ENCODE measurements at regions not wholly inside any gene's neighbourhood (a gene's known extent, or its start where the extent isn't known, plus 50 kb on each side); places are given as distances from the start of the nearest gene placed in this dataset.

- ChIA-PET POLR2A (no interaction called here), CTCF (interaction anchor here (0.6 kb wide), 1 partner anchor 76 kb away, joined by 4 read pairs; no protein-coding TSS in a partner anchor)
- no peak overlapping the region for H3K27ac ChIP-seq (ENCODE audit: extremely low read depth, low read depth, low read length)
- H3K36me3 ChIP-seq (ENCODE audit: control insufficient read depth in 2 of 2, insufficient read depth in 1 of 2, low read length in 2 of 2): no peaks in the 10 kb centered on the region
- no peak for TF ChIP-seq WT1 (tag by site-specific recombination; IDR thresholded peaks at IDR 0.05)
- no peak for TF ChIP-seq SP7 (tag by site-specific recombination; IDR thresholded peaks at IDR 0.05)
- TF ChIP-seq ZNF776 (tag by site-specific recombination; IDR thresholded peaks at IDR 0.05; ENCODE audit: borderline replicate concordance): no peak
- TF ChIP-seq ZNF37A (tag by site-specific recombination; IDR thresholded peaks at IDR 0.05): no peak
- TF ChIP-seq SP2 (tag by site-specific recombination; IDR thresholded peaks at IDR 0.05): no peak
- no peak for TF ChIP-seq ZNF473 (tag by site-specific recombination; IDR thresholded peaks at IDR 0.05)
- TF ChIP-seq ZNF398 (tag by site-specific recombination; IDR thresholded peaks at IDR 0.05): no peak
- TF ChIP-seq ZNF239 (tag by site-specific recombination; IDR thresholded peaks at IDR 0.05): no peak
- TF ChIP-seq TSHZ1 (tag by site-specific recombination; IDR thresholded peaks at IDR 0.05; ENCODE audit: borderline replicate concordance): no peak
- no peak for TF ChIP-seq ZFP3 (tag by site-specific recombination; IDR thresholded peaks at IDR 0.05; ENCODE audit: low read depth)
- no peak for TF ChIP-seq GLI4 (tag by site-specific recombination; IDR thresholded peaks at IDR 0.05)
- TF ChIP-seq, protein P1, sequence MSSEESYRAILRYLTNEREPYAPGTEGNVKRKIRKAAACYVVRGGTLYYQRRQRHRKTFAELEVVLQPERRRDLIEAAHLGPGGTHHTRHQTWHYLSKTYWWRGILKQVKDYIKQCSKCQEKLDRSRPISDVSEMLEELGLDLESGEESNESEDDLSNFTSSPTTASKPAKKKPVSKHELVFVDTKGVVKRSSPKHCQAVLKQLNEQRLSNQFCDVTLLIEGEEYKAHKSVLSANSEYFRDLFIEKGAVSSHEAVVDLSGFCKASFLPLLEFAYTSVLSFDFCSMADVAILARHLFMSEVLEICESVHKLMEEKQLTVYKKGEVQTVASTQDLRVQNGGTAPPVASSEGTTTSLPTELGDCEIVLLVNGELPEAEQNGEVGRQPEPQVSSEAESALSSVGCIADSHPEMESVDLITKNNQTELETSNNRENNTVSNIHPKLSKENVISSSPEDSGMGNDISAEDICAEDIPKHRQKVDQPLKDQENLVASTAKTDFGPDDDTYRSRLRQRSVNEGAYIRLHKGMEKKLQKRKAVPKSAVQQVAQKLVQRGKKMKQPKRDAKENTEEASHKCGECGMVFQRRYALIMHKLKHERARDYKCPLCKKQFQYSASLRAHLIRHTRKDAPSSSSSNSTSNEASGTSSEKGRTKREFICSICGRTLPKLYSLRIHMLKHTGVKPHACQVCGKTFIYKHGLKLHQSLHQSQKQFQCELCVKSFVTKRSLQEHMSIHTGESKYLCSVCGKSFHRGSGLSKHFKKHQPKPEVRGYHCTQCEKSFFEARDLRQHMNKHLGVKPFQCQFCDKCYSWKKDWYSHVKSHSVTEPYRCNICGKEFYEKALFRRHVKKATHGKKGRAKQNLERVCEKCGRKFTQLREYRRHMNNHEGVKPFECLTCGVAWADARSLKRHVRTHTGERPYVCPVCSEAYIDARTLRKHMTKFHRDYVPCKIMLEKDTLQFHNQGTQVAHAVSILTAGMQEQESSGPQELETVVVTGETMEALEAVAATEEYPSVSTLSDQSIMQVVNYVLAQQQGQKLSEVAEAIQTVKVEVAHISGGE (tag by site-specific recombination; conservative IDR thresholded peaks at IDR 0.05; ENCODE audit: low read depth): no peak
- TF ChIP-seq ZNF146 (tag by site-specific recombination; IDR thresholded peaks at IDR 0.05): no peak
- TF ChIP-seq ZNF48 (tag by site-specific recombination; IDR thresholded peaks at IDR 0.05): no peak
- no peak for TF ChIP-seq ZNF555 (tag by site-specific recombination; conservative IDR thresholded peaks at IDR 0.05)
- TF ChIP-seq ZNF202 (tag by site-specific recombination; IDR thresholded peaks at IDR 0.05; ENCODE audit: borderline replicate concordance): no peak
- TF ChIP-seq ZNF416 (tag by site-specific recombination; IDR thresholded peaks at IDR 0.05): no peak
- no peak for TF ChIP-seq ZNF658 (tag by site-specific recombination; IDR thresholded peaks at IDR 0.05)
- no peak for TF ChIP-seq ZNF830 (tag by site-specific recombination; IDR thresholded peaks at IDR 0.05; ENCODE audit: low read depth)
- TF ChIP-seq ZNF426 (tag by site-specific recombination; IDR thresholded peaks at IDR 0.05): no peak
- H3K4me3 ChIP-seq (ENCODE audit: low read depth, low read length): no peak overlapping the region
- H3K9me3 ChIP-seq (ENCODE audit: control insufficient read depth, insufficient read depth, low read depth, low read length): no peaks in the 10 kb centered on the region
- H3K4me1 ChIP-seq (ENCODE audit: control insufficient read depth, insufficient read depth, low read length): no peaks in the 10 kb centered on the region
These were observed 175.1 kb downstream of the PCSK1 start for GRCh38 chr5:96257904-96258303.
